Peyer's patch (tissue), 4 donors: ENCODE measurements at regions not wholly inside any gene's neighbourhood (a gene's known extent, or its start where the extent isn't known, plus 50 kb on each side); places are given as distances from the start of the nearest gene placed in this dataset.

Experiments used
- CTCF ChIP-seq, 6 experiments: fragments of 450-650 bp in 4 of 6; fragments of 200-600 bp in 2 of 6; sonication (generic) in 1 of 6; IDR thresholded peaks; one replicate each; pipeline ENCODE4 v1.5.1; 2017 to 2019; ENCODE audit warnings: antibody characterized with exemption in 6 of 6, mild to moderate bottlenecking in 3 of 6, moderate library complexity in 1 of 6
- POLR2A ChIP-seq, 2 donors: fragments of 450-650 bp; IDR thresholded peaks; one replicate each; pipeline ENCODE4 v1.5.1; 2017; ENCODE audit warnings: antibody characterized with exemption in 2 of 2, mild to moderate bottlenecking in 2 of 2, moderate library complexity in 2 of 2

GRCh38 chr2:149894760-149895159 is 307.2 kb upstream of the MMADHC start:
- TF ChIP-seq CTCF (IDR thresholded peaks at IDR 0.05), result no peak
- no peak for TF ChIP-seq POLR2A (IDR thresholded peaks at IDR 0.05)
